SIG-M5 (cell line): ENCODE measurements at regions not wholly inside any gene's neighbourhood (a gene's known extent, or its start where the extent isn't known, plus 50 kb on each side); places are given as distances from the start of the nearest gene placed in this dataset.
A peak's percentile ranks its signal among the peaks of the same experiment; 100 is the strongest.
"Not testable (repeated sequence)": the region's sequence is repeated elsewhere in the genome, so short reads cannot be mapped to it uniquely, and the experiment has no call there.

Source experiments
- DNase-seq: peaks from one replicate; lab custom pipeline; 2025; lab: John Stamatoyannopoulos, UW

DNA sequence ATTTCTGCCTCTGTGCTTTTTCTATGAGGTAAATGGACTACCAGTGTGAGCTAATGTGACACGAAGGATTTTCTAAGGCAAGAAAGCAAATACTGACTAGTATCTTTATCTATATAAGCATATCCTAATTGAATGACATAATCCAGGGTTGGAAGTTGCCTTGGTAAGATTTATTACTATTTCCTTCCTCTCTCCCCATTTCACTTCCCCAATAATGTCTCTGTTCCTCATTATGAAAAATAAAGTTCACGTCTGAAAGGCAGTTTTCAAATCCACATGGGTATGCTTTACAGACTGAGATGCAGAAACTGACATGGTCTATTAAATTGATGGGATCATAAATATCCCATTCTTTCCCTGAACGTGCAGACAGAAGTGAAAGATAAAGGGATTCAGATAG is 86.0 kb downstream of the DTWD1 start:
- peak; percentile 67 for DNase-seq

DNA sequence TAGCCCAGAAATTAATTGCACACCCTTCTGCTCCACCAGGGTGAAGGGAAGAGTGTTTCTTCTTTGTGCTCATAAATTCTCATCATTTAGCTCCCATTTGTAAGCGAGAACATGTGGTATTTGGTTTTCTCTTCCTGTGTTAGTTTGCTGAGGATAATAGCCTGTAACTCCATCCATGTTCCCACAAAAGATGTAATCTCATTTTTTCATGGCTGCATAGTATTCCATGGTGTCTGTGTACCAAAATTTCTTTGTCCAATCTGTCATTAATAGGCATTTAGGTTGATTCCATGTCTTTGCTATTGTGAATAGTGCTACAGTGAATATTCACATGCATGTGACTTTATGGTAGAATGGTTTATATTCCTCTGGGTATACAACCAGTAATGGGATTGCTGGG is 86.8 kb downstream of the DTWD1 start:
- no peak for DNase-seq

DNA sequence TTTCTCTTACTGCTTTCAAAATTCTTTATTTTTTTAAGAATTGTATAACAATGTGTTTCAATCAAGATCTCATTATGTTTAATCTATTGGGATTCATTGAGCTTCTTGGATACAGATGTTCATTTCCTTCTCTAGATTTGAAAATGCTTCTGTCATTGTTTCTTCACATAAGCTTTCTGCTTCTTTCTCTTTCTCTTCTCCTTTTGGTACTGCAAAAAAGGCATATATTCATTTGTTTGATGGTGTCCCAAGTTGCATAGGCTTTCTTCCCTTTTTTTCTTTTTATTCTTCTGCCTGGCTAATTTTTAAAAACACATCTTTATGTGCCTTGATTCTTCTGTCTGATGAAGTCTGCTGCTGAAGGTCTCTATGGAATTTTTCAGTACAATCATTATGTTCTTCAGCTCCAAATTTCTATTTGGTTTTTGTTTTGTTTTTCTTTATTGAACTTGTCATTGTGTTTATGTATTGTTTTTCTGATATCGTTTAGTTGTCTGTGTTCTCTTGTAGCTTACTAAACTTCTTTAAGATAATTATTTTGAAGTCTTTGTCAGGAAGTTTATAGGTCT is 88.9 kb downstream of the DTWD1 start:
- DNase-seq, result no peak

DNA sequence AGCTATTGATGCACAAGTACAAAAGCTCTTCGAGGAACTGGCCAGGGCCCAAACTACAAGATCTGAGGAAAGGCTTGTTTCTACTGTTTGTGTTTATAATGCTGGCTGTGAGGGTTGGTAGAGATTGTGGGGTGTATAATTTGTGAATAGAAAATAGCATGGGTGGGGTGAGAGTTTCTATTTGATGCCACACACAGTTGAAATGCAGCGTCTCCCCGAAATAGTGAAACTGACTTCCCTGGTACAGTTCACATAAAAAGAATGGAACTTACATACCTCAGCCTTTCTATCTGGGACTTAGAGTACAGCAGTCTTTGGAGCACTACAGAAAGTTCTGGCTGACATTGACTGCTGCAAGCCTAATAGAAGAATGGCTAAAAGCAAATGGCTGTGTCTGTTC is 91.3 kb downstream of the DTWD1 start:
- no peak for DNase-seq

DNA sequence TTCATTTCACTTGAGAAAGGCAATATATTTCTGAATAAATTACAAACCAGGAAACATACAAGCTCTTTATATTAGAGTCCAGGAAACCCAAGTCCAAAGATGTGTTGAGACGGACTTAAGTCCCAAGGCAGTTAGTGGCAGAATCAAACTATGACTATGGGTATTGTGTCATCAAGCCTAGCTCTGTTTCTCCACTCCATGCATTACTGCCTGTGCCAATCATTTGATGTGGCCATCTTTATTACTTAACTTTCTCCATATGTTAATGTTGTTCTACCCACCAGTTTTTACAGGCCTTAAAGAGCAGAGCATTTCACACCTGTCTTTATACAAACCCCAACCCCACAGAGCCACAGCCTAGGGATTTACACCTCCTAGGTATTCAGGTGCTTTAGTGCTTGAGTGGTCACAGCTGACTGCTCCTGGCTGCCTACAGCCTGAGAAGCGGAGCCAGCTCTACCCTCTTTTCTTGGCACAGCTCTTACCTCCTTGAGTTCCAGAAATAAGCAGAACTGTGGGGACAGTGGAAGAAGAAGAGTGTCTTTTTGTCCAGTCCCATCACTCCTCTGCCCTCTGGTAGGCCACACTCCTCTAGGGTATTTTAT is 92.1 kb downstream of the DTWD1 start:
- DNase-seq, result no peak

DNA sequence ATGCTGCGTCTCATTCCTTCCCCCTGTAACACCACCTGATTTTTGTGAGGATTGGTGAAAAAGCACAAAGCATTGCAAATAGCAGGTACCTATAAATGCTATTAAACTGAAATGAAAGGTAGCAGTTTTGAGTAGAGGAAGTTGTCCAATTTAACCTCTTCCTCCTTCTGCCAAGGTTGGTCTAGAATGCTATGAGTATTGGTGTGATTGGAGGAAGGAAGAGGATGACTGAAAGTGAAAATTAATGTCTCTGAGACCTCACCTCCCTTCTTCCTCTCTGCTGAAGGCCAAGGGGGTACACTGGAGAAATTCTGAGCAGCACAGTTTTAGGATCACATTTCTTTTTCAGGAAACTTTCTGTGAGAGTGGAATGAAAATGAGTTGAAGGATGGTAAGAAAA is 94.4 kb downstream of the DTWD1 start:
- peak; percentile 13 for DNase-seq

DNA sequence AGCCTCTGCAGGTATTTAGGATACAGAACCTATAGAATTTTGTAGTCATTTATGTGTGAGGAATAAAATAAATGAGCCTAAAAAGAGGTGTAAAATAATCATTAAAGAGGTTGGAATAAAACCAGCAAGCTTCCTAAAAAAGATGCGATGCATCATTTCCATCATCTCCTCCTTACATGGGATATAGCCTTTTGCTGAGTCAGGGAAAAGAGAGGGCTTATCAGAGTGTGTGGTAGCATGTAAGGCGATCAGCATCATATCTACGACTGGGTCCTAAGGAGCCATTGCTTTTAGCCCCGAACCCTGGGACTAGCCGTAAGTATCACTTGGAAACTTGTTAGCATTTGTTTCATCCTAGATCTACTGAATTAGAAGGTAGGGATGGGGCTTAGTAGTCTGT is 94.9 kb downstream of the DTWD1 start:
- no peak for DNase-seq

DNA sequence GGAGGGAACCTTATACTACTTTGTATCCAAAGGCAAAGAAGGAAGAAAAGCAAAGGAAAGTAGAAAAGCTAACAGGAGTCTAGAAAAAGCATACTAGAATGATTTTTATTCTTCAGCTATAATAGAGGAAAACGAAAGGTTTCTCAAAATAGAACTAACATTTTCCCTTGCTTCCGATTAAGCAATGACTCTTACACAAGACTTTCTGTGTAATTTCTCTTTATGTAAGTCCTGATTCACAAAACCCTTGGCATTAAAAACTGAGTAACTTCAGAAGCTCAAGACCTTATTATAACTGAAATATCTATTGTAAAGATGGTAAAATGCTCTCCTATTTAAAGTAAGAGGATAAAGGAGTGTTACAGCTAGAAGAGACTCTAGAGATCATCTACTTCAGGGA is 97.4 kb downstream of the DTWD1 start:
- peak; percentile 28 for DNase-seq

DNA sequence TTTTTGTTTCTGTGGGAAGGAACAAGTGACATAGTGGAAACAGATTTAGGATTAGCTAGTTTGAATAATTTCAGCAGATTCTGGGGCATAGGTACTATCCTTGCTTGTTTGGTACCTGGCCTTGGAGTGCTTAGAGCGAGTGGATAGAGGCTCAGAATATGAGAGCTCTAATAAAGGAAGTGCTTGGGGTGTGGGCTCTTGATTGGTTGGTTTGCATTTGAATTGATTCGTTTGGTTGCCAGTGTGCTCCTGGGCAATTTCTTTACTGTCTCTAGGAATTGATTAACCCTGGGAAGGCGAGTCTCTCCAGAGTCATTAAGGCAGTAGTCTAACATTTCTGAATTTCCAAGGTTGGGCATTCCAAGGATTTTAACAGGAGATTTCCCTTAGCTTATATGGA is 98.0 kb downstream of the DTWD1 start:
- DNase-seq, result no peak

DNA sequence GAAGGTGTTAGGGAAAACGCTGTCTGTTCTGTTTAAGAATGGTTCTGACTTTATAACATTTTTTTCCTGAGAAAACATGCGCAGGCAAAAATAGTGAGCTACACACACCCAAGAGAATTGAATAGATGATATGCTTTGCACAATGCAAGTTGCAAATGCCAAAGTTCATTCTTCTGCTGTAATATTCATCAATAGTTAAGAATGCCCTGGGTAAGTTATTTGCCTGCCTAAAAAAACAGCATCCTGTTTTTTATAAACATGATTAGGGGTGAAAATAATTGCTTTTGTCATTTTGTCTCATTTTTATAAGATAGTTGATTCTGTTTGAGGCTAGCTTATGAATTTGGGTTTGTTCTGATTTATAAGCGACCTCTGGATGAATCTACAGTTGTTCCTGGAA is 99.4 kb downstream of the DTWD1 start:
- no peak for DNase-seq

DNA sequence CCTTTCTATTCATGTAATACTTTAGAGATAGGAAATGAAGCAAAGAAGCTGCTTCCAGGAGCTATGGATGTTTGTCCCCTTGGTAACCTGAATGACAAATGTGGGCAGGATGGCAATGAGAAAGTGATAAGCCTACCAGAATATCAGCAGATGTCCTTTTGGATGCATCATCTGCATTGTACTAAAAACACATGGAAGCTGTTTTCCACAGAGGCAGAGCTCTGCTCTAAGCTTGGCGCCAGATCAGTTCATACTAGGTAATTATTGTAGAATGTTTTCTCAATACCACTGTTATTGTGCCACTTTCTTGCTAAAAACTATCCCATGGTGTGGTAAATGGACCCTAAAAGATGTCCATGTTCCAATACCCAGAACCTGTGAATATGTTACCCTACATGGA is 100.2 kb downstream of the DTWD1 start:
- no peak for DNase-seq

DNA sequence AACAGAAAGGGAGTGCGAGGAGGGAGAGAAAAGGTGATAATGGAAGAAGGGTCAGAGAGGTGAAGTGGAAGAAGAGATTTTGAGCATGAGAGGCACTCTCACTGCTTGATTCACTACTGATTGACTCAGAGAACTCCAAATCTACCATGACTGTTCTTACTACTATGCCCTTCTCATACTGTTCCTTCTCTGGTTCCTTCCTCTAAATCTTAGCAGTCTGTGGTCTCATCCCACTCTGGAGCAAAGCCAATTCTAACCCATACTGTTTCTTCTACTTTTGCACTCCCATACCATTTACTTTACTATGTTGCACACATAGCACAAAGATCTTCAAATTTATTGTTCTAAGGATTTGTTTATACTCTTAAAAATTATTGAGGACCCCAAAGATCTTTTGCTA is 100.8 kb downstream of the DTWD1 start:
- DNase-seq, result no peak

DNA sequence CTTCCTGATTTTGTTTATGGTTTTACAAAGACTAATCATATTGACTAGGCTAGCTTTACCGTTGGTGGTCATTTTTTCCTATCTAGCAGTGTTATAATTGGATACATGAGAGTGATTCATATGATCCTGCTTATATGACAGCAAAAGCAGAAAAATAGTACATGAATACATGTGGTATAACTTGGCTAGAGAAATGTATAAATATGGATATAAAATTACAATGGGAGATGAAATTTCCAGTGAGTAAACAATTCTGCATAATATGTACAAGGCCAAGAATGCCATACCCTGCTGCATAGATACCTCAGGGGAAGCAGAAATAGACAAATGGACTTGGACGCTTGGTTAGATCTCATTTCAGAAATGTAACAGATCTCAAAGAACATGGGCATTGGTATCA is 103.1 kb downstream of the DTWD1 start:
- DNase-seq, result no peak

DNA sequence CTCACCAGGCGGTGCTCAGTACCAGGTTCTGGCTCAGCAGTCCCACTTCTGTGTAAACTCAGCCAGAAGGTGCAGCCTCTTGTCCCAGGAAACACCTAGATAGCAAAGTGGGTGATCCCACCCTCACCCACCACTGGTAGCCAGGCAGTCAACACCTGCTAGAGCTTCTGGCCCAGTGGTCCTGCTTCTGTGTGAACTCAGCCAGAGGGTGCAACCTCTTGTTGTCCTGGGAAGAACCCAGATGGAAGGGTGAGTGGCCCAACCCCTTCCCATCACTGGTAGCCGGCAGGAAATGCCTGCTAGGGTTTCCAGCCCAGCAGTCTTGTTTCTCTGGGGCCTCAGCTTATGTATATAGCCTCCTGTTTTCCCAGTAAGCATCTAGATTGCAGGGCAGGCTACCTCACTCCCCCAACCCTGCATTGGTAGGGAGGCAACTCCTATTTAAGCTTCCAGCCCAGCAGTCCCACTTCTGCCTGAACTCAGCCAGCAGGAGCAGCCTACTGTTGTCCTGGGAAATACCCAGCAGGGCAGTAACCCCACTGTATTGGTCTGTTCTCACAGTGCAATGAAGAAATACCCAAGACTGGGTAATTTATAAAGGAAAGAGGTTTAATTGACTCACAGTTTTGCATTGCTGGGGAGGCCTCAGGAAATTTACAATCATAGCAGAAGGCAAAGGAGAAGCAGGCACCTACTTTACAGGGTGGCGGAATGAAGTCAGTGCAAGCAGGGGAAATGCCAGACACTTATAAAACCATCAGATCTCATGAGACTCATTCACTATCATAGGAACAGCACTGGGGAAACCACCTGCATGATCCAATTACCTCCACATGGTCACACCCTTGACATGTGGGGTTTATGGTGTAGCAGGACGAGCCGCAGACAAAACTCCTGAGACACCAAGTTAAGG is 110.6 kb downstream of the DTWD1 start:
- no peak for DNase-seq

DNA sequence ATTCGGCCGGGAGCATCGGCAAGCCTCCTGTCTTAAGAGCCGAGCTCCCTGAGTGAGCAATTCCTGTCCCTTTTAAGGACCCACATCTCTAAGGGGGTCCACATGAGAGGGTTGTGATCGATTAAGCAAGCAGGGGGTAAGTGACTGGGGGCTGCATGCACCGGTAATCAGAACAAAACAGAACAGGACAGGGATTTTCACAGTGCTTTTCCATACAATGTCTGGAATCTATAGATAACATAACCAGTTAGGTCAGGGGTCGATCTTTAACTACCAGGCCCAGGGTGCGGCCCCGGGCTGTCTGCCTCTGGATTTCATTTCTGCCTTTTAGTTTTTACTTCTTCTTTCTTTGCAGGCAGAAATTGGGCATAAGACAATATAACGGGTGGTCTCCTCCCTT is 111.3 kb downstream of the DTWD1 start:
- not testable (repeated sequence) for DNase-seq

DNA sequence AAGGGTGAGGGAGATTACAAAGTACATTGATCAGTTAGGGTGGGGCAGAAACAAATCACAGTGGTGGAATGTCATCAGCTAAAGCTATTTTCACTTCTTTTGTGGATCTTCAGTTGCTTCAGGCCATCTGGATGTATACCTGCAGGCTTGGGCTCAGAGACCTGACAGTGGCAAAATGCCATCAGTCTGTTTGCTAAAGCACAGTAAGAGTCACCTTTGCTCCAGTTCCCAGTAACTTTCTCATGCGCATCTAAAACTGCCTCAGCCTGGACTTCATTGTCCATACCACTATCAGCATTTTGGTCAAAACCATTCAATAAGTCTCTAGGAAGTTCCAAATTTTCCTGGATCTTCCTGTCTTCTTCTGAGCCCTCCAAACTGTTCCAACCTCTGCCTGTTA is 113.2 kb downstream of the DTWD1 start:
- DNase-seq, result not testable (repeated sequence)

DNA sequence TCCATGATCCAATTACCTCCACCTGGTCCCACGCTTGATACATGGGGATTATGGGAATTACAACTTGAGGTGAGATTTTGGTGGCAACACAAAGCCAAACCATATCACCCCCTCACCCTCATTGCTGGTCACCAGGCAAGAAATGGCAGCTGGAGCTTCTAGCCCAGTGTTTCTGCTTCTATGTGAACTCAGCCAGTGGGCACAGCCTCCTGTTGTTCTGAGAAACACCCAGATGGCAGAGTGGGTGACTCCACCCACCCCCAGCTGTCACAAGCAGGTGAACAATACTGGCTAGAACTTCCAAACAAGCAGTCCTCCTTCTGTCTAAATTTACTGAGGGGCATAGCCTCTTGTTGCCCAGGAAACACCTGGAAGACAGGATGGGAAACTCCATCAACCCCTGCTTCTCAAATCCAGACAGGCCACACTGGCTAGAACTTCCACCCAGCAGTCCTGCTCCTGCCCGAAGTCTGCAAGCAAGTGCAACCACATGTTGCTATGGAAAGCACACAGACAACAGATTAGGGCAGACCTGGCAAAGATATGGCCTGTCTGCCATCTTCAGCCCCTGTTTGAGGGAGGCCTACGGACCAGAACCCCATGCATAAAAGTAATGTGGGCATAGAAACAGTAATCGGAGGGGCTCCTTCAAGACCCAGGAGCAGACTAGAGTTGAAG is 114.1 kb downstream of the DTWD1 start:
- DNase-seq, result no peak

DNA sequence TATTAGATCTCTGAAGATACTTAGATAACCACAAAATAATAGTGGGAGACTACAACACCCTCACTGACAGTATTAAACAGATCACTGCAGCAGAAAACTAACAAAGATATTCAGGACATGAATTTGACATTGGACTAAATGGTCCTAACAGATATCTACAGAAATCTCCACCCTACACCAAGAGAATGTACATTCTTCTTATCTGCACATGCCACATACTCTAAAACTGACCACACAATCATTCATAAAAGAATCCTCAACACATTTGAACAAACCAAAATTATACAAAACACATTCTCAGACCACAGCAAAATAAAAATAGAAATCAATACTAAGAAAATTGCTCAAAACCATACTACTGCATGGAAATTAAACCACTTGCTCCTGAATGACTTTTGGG is 116.3 kb downstream of the DTWD1 start:
- DNase-seq, result no peak

DNA sequence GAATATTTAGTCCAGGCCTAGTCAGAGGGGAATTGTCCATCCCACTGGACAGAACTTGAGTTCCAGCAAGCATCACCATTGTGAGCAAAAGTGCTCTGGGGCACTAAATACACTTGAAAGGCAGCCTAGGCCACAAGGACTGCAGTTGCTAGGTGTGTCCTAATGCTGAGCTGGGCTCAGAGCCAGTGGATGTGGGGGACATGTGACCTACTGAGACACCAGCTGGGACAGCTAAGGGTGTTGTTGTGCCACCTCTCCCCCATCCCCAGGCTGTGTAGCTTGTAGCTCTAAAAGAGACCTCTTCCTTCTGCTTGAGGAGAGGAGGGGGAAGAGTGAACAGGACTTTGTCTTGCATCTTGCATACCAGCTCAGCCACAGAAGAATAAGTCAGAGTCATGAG is 120.9 kb downstream of the DTWD1 start:
- no peak for DNase-seq

DNA sequence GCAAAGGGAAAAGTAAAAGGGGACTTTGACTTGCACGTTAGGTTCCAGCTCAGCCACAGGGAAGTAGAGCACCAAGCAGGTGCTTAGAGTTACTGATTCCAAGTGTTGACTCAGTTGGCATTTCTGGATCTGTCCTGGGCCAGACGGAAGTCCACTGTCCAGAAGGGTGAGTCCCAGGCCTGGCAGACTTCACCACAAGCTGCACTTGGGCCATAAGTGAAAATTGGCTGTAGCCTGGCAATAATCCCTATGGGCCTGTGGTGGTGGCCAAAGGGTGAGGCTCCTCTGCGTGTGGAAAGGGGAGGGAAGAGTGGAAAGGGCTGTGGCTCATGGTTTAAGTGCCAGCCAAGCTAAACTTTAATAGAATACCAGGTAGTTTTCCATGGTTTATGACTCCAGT is 121.5 kb downstream of the DTWD1 start:
- no peak for DNase-seq

DNA sequence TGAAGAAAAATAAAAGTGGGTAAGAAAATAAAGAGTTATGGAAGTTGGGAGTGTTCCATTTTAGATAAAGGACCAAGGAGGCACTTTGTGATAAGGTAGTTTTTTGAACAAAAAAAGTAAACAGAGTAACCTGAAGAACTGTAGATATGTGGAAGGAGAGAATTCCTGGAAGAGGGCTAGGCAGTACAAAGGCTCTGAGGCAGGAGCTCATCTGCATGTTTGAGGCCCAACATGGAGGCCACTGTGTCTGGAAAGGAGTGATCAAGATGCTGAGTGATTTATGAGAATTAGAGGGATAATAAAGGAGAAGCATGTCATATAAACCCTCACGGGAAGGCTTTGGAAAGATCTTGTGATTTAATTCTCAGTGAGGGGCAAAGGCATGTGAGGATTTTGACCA is 126.5 kb downstream of the DTWD1 start:
- DNase-seq, result no peak

DNA sequence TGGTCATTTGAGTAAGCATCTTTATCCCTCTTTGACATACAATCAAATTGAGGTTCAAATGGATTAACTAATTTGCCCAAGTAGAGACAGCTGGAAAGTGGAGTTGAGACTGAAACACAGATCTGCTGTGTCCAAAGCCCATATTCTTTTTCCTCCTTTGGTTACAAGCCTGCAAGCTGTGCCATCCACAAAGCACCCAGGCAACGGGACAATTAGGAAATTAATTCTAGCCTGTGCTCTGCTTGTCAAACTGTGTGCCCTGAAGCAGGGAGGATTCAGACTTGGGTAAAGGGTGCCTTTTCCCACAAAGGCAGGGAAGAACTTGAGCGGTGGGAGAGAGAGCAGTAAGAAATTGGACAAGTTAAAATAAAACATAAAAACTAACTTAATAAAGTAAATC is 127.9 kb downstream of the DTWD1 start:
- no peak for DNase-seq

DNA sequence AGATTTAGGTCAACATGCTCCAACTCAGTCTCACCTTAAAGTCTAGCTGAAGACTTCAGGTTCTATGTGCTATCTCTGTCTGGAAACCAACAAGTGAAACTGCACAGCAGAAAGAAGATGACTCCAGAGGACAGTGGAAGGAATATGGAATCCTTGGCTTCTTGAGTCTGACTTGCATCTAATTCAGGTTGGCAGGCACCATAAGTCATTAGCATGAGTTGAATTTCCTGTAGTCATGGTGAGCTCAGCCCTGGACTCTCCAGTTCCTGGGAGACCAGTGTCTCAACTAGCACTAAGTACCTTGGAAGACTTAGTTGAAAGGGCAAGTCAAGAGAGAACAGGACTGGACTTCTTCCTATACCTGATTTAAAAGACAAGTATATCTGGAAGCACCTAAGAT is 129.7 kb downstream of the DTWD1 start:
- DNase-seq, result no peak
